Pulmonary artery endothelial cell (primary cell): ENCODE measurements at regions not wholly inside any gene's neighbourhood (a gene's known extent, or its start where the extent isn't known, plus 50 kb on each side); places are given as distances from the start of the nearest gene placed in this dataset.
A peak's percentile ranks its signal among the peaks of the same experiment; 100 is the strongest.

ENCODE experiments used
- DNase-seq: peaks from one replicate; pipeline ENCODE4 v3.0.0-alpha.2; 2011; ENCODE audit warnings: low read depth, low spot score

GRCh38 chr10:113320987-113321386 lies 231.9 kb upstream of the HABP2 start:
- DNase-seq: no peak

GRCh38 chr10:113322843-113323242 lies 230.0 kb upstream of the HABP2 start:
- DNase-seq: no peak

GRCh38 chr10:113323985-113324384 lies 228.9 kb upstream of the HABP2 start:
- no peak for DNase-seq

GRCh38 chr10:113326160-113327111 lies 226.4 kb upstream of the HABP2 start:
- DNase-seq: peak; percentile 13

DNA sequence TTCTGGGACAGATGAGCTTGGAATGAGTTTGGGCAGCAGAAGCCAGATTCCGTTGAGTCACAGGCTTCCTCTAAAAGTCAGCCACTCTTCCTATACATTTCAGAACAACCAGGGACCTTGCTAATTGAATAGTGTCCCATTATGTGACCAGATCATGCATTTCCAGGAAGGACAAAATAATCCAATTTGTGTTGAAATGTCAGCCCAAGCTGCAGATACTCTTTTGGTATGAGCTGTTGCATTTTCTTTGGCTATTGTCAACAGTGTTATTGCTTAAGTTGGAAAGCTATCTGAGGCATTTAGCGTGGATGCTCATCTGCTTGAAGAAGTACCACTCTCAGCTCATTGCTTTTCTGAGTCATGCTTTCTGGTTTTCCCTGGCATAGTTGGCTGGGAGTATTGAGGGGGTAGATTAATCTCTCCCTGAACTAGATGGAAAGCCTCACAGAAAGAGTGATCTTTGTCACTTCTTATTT lies 223.7 kb upstream of the HABP2 start:
- no peak for DNase-seq

- DNase-seq: no peak
Measured at GRCh38 chr10:113331961-113332360, 220.9 kb upstream of the HABP2 start.

- DNase-seq: no peak
Measured at GRCh38 chr10:113333313-113333712, 219.5 kb upstream of the HABP2 start.

GRCh38 chr10:113335592-113335991 lies 217.3 kb upstream of the HABP2 start:
- DNase-seq: no peak

GRCh38 chr10:113336549-113337130 lies 216.2 kb upstream of the HABP2 start:
- DNase-seq: no peak

DNA sequence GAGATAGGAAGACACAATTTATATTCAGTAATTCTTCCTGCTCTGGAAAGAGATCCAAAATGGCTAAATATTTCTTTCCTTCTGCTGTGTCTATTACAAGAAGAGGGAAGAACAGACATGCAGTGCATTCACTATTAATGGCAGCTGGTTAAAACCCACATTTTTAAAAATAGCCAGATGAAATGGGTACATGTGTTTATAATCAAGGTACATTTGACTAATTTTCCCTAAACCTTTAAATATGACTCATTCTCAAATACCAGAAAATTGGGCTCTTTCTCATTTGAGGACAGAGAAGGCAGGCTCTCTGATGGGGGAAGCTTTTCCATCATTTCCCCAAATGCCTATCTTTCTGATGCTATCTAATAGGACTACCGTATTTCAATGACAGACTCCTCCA lies 215.7 kb upstream of the HABP2 start:
- DNase-seq: no peak

- no peak for DNase-seq
Measured at GRCh38 chr10:113339121-113339520, 213.7 kb upstream of the HABP2 start.

- DNase-seq: no peak
Measured at GRCh38 chr10:113340282-113340681, 212.6 kb upstream of the HABP2 start.

DNA sequence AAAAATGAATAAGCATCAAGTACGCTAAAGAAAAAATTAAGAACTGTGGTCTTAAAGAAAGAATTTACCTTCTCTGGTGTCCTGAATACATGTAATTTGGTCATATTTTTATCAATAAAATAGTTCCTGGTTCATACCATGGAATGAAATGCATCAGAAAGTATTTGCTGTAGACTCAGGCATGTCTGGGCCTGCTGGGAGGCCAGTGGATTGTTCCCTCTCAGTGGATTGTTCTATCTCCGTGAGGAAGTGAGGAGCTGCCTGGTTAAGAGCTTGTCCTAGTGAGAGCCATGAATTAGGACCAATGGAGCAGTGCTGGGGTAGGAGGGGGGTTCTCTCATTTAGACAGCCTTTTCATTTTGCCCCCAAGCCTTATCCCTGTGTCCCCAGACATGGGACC lies 211.7 kb upstream of the HABP2 start:
- no peak for DNase-seq

DNA sequence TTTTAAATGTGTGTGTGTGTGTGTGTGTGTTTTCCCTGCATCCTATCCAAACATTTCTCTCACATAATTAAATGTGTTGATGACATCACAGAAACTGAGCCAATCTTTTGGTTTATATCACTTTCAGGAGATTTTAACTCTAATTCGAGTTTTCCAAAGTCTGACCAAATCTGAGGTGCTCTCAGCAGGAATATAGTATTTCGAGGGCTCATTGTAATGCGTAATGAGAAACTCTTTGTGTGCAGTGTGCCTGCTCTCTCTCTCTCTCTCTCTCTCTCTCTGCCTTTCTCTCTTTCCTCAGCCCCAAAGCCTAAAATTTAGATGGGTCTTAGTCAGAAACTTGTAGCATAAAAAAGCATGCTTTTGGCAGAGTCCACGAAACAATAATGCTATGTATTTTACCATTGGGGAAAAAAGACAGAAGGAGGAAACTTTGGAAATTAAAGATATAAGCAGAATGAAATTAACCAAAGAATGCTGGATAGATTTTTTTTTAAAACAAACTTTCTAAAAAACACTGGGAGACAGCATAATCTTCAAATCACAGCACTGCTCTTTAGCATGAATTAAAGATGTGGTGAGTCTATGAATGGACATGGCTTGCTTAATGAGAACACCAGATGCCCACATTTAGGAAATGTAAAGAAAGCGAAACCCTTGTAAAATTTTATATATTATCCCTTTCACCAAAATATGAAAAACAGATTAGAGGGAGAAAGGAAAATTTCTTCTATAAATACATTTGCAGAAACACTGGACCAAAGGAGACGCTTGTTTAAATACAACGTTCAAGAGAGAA lies 206.8 kb upstream of the HABP2 start:
- no peak for DNase-seq

DNA sequence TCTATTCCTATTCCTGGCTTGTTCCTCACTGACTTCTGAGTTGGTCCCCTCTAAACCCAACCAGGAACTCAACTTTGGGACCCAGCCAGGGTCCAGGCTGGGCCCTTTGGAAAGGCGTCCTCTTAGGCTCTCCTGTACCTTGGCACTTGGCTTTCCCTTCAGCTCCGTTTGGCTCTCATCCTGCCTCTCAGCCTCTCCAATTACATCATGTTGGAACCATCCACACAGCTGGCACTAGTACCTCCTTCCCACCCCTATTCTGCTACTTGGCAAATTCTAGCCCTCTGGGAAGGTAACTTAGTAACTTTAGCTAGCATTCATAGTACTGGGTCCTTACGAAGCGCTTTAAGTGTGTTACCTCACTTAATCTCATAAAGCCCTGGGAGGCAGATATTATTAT lies 205.3 kb upstream of the HABP2 start:
- no peak for DNase-seq

GRCh38 chr10:113348694-113349093 lies 204.2 kb upstream of the HABP2 start:
- DNase-seq: no peak

DNA sequence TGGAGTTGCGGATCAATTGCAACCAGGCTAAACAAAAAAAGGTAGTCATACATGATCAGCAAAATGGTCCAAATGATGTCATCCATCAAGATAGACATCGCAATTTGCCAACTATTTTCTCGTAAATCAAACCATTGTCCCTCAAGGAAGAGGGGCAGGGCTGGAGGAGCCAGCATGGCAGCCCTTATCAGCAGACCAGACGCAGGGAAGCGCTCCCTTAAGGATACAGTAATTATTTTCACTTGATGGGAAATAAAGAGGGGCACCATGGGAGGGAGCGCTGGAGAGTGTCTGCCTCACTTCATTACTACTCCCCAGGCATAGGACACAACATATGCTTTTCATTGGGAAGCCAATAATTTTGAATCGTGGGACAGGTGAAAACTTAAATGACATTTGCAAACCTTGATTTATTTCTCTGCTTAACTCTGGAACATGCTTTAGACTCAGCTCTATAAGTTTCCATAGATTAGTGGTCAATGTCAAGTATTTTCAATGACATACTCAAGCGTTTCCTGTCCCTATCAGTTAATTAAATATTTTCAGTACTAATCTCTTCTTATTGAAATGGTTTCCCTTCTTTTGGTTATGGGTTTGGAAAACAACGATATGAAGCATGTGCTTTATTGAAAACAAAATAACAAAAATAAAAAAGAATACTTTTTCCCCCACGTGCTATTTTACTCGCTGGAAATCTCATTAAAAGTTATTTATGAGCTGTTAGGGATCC lies 202.4 kb upstream of the HABP2 start:
- DNase-seq: no peak

GRCh38 chr10:113354711-113355110 lies 198.1 kb upstream of the HABP2 start:
- no peak for DNase-seq

DNA sequence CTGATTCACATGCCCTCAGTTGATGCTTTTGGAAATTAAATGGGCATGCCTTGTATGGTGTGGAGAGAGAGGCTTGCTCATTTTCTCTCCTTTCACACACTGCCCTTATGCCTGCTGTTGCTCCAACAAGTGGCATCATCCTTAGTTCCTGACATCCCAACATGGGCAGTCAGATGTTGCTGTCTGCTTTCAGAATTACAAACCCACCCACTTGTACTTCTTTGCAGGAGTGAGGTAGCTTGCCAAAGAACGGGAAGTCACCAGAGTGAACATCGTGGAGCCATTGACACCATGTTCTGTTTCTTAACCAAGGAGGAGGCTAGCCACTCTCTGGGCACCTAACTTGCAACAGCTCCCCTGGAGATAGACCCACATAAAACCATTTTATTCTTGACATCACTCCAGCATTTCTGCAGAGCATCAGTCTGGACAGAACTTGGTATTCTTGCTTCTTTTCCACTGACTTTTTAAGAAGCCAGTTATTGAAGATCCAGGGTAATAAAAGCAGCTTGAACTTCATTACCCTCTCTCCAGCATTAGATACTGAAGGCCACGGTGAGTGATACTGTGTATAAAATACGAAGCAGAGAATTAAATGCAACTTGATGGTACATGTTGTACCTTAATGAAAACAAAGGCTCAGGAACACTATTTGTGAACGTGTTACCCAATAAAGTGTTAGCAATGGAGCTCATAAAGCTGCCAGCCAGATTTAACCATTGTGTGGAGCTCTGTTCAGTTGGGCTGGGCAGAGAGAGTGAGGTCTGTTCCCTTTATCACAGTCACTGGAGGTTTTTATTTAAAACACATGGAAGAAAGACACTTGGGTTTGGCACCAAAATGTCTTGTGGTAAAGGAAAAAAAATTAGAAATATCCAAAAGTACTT lies 195.8 kb upstream of the HABP2 start:
- no peak for DNase-seq

DNA sequence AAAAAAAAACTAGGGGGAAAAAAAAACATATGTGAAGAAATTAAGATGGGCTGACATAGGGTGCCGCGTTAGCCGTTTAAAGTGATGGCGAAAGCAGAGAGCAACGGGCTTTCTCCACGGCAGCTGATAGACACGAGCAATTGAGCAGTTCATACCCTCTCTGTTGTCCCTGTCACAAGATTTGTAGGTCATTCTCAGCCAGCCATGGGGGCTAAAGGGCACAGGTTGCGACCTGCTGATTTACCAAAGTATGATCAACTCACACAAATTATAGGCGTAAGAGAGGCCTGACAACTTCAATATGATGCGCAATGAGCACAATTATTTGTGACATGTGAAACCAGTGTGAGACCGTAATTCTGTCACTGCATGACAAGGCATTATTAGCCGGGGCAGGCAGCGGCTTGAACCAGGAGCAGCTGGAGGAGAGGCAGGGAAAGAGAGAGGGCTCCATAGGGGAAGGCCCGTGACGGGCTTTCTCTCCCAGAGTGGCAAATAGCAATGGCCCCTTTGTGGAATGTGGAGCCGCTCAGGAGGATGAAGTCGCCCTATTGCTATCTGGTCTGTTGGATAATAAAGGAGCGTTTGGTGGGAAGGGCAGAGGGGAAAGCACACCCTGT lies 195.1 kb upstream of the HABP2 start:
- DNase-seq: no peak
